Cardiac muscle cell (in vitro differentiated cells and primary cell): ENCODE measurements at regions not wholly inside any gene's neighbourhood (a gene's known extent, or its start where the extent isn't known, plus 50 kb on each side); places are given as distances from the start of the nearest gene placed in this dataset.

Experiments used
- DNase-seq, 2 donors: peaks; one replicate each; pipeline versions ENCODE4 v3.0.0 to v3.0.0-alpha.2; 2010 to 2017; ENCODE audit warnings: low read depth in 1 of 2, low spot score in 1 of 2
- H3K27ac ChIP-seq: fragments of 200-600 bp; sonication (generic); 2 replicates; pipeline ENCODE4 v1.5.1; 2016
- H3K27me3 ChIP-seq: fragments of 200-600 bp; sonication (generic); 2 replicates; pipeline ENCODE4 v1.6.0; 2016; ENCODE audit warnings: control low read depth
- H3K36me3 ChIP-seq: fragments of 200-600 bp; sonication (generic); 2 replicates; pipeline ENCODE4 v1.5.1; 2016; ENCODE audit warnings: control low read depth
- H3K4me1 ChIP-seq: fragments of 200-600 bp; sonication (generic); 2 replicates; pipeline ENCODE4 v1.8.1; 2017; ENCODE audit warnings: low read depth, mild to moderate bottlenecking, mixed run types
- H3K4me3 ChIP-seq: fragments of 200-600 bp; sonication (generic); 2 replicates; pipeline ENCODE4 v1.5.1; 2016; ENCODE audit warnings: mild to moderate bottlenecking
- H3K9me3 ChIP-seq: fragments of 200-600 bp; sonication (generic); 2 replicates; pipeline ENCODE4 v1.5.1; 2017; ENCODE audit warnings: low read depth, mild to moderate bottlenecking, control low read depth
- CTCF ChIP-seq: IDR thresholded peaks from 2 replicates; pipeline ENCODE4 v1.5.1; 2012; ENCODE audit warnings: low read depth, mild to moderate bottlenecking, low read length

GRCh38 chr7:17429579-17429978, 131.1 kb downstream of the AHR start:
- no peaks in the 10 kb centered on the region for H3K9me3 ChIP-seq
- no peak for DNase-seq
- H3K4me1 ChIP-seq: no peaks in the 10 kb centered on the region
- TF ChIP-seq CTCF: no peak
- H3K27ac ChIP-seq: no peak overlapping the region
- H3K27me3 ChIP-seq: no peaks in the 10 kb centered on the region
- no peak overlapping the region for H3K4me3 ChIP-seq
- H3K36me3 ChIP-seq: no peaks in the 10 kb centered on the region

GRCh38 chr7:17432793-17433192, 134.3 kb downstream of the AHR start:
- Histone ChIP-seq H3K4me3 (no peak overlapping the region), H3K27me3 (no peaks in the 10 kb centered on the region), H3K4me1 (no peaks in the 10 kb centered on the region), H3K9me3 (no peaks in the 10 kb centered on the region), H3K27ac (no peak overlapping the region), H3K36me3 (no peaks in the 10 kb centered on the region)
- no peak for DNase-seq
- TF ChIP-seq CTCF: no peak

- H3K4me1 ChIP-seq: no peaks in the 10 kb centered on the region
- DNase-seq: no peak
- no peak overlapping the region for H3K4me3 ChIP-seq
- no peak overlapping the region for H3K27ac ChIP-seq
- TF ChIP-seq CTCF: no peak
- H3K9me3 ChIP-seq: no peaks in the 10 kb centered on the region
- no peaks in the 10 kb centered on the region for H3K27me3 ChIP-seq
- H3K36me3 ChIP-seq: no peaks in the 10 kb centered on the region
These were observed 135.7 kb downstream of the AHR start for GRCh38 chr7:17434191-17434590.

DNA sequence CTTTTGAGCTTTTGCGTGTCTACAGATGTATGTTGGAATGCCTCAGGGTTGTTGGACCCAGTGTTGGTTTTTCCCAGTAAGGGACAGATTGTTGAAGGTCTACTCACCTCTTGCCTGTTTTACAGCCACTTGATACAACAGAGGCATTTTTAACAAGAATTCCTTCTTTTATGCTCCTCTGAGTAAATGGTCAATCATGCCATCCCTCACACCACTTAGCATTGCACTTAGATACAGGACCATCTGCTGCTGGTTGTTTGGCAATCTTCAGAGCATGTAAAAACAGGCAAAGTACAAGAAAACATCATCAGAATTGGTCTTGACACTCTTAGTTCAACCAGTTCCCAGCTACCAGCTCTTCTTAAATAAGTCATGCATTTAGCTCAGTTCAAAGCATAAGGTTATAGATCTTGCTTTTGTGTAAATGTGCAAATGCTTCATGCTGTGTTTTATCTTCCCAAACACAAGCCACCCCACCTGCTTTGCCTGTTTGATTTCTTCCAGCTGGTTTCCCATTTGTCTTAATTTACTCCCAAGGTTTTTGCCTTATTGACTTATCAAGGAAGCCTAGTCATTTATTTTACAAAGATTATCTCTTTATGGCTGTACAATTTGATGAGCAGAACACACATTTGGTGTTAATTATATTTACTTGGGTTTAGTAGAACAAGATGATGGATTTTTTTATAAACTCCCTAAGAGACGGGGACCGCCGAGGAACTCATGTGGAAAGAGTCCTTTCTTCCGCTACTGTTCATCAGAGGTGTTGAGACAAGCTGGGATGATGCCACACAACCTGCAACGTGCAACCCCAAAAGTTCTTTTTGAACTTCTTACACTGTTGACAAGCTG, 136.6 kb downstream of the AHR start:
- TF ChIP-seq CTCF: no peak
- no peak for DNase-seq
- Histone ChIP-seq H3K36me3 (no peaks in the 10 kb centered on the region), H3K27me3 (no peaks in the 10 kb centered on the region), H3K4me3 (no peak overlapping the region), H3K4me1 (no peaks in the 10 kb centered on the region), H3K27ac (no peak overlapping the region), H3K9me3 (no peaks in the 10 kb centered on the region)

DNA sequence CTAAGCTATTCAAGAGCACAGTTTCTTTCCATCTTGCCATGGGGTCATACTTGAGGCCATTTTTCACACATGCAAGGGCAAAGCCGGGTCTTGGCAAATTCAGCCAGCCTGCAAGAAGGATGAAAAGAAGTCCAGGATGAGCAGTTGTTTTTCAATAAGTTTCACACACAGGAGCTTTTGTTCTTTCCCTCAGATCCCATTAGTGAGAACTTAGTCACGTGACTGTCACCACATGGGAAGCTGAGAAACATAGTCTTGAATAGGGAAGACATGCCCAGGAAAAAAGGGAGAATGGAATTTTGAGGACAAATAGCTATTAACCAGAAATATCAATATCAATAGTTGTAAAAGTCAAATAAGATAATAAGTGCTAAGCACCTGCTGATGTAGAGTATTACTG, 137.7 kb downstream of the AHR start:
- Histone ChIP-seq H3K27me3 (no peaks in the 10 kb centered on the region), H3K36me3 (no peaks in the 10 kb centered on the region), H3K4me1 (no peaks in the 10 kb centered on the region), H3K27ac (no peak overlapping the region), H3K4me3 (no peak overlapping the region), H3K9me3 (no peaks in the 10 kb centered on the region)
- no peak for TF ChIP-seq CTCF
- no peak for DNase-seq
